ENCODE measurements at regions not wholly inside any gene's neighbourhood (a gene's known extent, or its start where the extent isn't known, plus 50 kb on each side); places are given as distances from the start of the nearest gene placed in this dataset.

DNA sequence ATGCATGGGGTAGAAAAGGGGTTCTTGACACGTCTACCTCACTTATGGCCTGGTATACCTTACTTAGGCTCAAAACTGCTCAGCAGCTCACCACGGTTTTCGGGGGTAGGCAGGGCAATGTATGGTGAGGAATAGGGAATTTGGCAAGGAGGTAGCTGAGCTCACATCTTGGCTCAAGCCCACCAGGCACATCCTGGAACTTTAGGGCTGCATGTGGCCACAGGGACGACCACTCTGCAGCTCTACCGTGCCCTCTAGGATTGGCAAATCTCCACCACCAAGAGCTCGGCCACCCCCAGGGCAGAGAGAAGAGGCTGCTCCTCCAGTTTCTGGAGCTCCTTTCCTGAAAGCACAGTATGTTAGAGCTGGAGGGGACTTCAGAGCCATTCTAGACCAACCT is 69.7 kb downstream of the MRPL46 start:
- H3K27ac ChIP-seq (ENCODE audit: low read depth): no peak overlapping the region
- no peaks in the 10 kb centered on the region for H3K9me3 Mint-ChIP-seq
- peaks cover 2% of the 10 kb centered on the region for H3K27me3 Mint-ChIP-seq (ENCODE audit: insufficient read depth, low read depth, poor library complexity)
- no peak overlapping the region for H3K4me2 ChIP-seq
- no peaks in the 10 kb centered on the region for H3K9me2 ChIP-seq (ENCODE audit: insufficient read depth)
- ATAC-seq (no peak), DNase-seq (ENCODE audit: low spot score) (no peak)
- no peaks in the 10 kb centered on the region for H3F3A ChIP-seq (replicated peaks; ENCODE audit: low read depth)
- H3K36me3 ChIP-seq (ENCODE audit: insufficient read depth): no peaks in the 10 kb centered on the region
- peaks cover 2% of the 10 kb centered on the region; the same call in 1 of the 2 replicates for H3K4me1 ChIP-seq (ENCODE audit: insufficient read depth)
- no peak overlapping the region for H3K4me3 ChIP-seq
- H4K20me1 ChIP-seq (replicated peaks; ENCODE audit: insufficient read depth): no peaks in the 10 kb centered on the region
- H3K36me3 Mint-ChIP-seq (ENCODE audit: low read depth): no peaks in the 10 kb centered on the region
- peaks cover 13% of the 10 kb centered on the region; the same call in 2 of the 3 replicates for H3K4me1 Mint-ChIP-seq
- H2AFZ ChIP-seq: no peak overlapping the region
- TF ChIP-seq EZH2 (IDR thresholded peaks at IDR 0.05; ENCODE audit: low read depth, unreplicated experiment): no peak
- TF ChIP-seq, protein P1, sequence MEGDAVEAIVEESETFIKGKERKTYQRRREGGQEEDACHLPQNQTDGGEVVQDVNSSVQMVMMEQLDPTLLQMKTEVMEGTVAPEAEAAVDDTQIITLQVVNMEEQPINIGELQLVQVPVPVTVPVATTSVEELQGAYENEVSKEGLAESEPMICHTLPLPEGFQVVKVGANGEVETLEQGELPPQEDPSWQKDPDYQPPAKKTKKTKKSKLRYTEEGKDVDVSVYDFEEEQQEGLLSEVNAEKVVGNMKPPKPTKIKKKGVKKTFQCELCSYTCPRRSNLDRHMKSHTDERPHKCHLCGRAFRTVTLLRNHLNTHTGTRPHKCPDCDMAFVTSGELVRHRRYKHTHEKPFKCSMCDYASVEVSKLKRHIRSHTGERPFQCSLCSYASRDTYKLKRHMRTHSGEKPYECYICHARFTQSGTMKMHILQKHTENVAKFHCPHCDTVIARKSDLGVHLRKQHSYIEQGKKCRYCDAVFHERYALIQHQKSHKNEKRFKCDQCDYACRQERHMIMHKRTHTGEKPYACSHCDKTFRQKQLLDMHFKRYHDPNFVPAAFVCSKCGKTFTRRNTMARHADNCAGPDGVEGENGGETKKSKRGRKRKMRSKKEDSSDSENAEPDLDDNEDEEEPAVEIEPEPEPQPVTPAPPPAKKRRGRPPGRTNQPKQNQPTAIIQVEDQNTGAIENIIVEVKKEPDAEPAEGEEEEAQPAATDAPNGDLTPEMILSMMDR (conservative IDR thresholded peaks at IDR 0.05; ENCODE audit: low read depth in 2 of 2): no peak
- TF ChIP-seq JUNB (IDR thresholded peaks at IDR 0.05; ENCODE audit: unreplicated experiment): no peak
- no peak for TF ChIP-seq EZH2phosphoT487 (IDR thresholded peaks at IDR 0.05; ENCODE audit: unreplicated experiment)
- no peak for TF ChIP-seq CREB1 (CRISPR knock-in tag; IDR thresholded peaks at IDR 0.05; ENCODE audit: low read depth)
- no peak for TF ChIP-seq NANOG (IDR thresholded peaks at IDR 0.05; ENCODE audit: borderline replicate concordance)
- TF ChIP-seq, protein P2, sequence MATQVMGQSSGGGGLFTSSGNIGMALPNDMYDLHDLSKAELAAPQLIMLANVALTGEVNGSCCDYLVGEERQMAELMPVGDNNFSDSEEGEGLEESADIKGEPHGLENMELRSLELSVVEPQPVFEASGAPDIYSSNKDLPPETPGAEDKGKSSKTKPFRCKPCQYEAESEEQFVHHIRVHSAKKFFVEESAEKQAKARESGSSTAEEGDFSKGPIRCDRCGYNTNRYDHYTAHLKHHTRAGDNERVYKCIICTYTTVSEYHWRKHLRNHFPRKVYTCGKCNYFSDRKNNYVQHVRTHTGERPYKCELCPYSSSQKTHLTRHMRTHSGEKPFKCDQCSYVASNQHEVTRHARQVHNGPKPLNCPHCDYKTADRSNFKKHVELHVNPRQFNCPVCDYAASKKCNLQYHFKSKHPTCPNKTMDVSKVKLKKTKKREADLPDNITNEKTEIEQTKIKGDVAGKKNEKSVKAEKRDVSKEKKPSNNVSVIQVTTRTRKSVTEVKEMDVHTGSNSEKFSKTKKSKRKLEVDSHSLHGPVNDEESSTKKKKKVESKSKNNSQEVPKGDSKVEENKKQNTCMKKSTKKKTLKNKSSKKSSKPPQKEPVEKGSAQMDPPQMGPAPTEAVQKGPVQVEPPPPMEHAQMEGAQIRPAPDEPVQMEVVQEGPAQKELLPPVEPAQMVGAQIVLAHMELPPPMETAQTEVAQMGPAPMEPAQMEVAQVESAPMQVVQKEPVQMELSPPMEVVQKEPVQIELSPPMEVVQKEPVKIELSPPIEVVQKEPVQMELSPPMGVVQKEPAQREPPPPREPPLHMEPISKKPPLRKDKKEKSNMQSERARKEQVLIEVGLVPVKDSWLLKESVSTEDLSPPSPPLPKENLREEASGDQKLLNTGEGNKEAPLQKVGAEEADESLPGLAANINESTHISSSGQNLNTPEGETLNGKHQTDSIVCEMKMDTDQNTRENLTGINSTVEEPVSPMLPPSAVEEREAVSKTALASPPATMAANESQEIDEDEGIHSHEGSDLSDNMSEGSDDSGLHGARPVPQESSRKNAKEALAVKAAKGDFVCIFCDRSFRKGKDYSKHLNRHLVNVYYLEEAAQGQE (IDR thresholded peaks at IDR 0.05; ENCODE audit: unreplicated experiment): no peak
- no peak for TF ChIP-seq POLR2AphosphoS5 (IDR thresholded peaks at IDR 0.05; ENCODE audit: low read depth)
- no peak for TF ChIP-seq ETS1 (IDR thresholded peaks at IDR 0.05)
- TF ChIP-seq ZNF114 (CRISPR knock-in tag; IDR thresholded peaks at IDR 0.05): no peak
- no peak for TF ChIP-seq STAT1 (IDR thresholded peaks at IDR 0.05; ENCODE audit: unreplicated experiment)
- no peak for TF ChIP-seq ZNF462 (CRISPR knock-in tag; IDR thresholded peaks at IDR 0.05)
- no peak for TF ChIP-seq ZNF331 (CRISPR knock-in tag; IDR thresholded peaks at IDR 0.05; ENCODE audit: low read depth)
- no peak overlapping the region for H3K27ac Mint-ChIP-seq
- no peaks in the 10 kb centered on the region for H3K27me3 ChIP-seq (ENCODE audit: insufficient read depth)
- no peaks in the 10 kb centered on the region for H3K79me2 ChIP-seq (replicated peaks; ENCODE audit: insufficient read depth)
- H3K4me3 Mint-ChIP-seq: no peak overlapping the region
